ENCODE measurements at regions not wholly inside any gene's neighbourhood (a gene's known extent, or its start where the extent isn't known, plus 50 kb on each side); places are given as distances from the start of the nearest gene placed in this dataset.
A peak's percentile ranks its signal among the peaks of the same experiment; 100 is the strongest.

- TF ChIP-seq ZFP1 (CRISPR knock-in tag; IDR thresholded peaks at IDR 0.05) (no peak), ZBTB49 (CRISPR knock-in tag; IDR thresholded peaks at IDR 0.05; ENCODE audit: borderline replicate concordance) (no peak), HMG20B (CRISPR knock-in tag; IDR thresholded peaks at IDR 0.05) (no peak), TFE3 (CRISPR knock-in tag; IDR thresholded peaks at IDR 0.05) (no peak), L3MBTL2 (IDR thresholded peaks at IDR 0.05) (no peak), PHF20 (IDR thresholded peaks at IDR 0.05; ENCODE audit: partially characterized antibody) (no peak), REST (IDR thresholded peaks at IDR 0.05; ENCODE audit: borderline replicate concordance) (peak; percentile 30; the same call in 1 of the 2 replicates), REST (CRISPR knock-in tag; IDR thresholded peaks at IDR 0.05; ENCODE audit: low read depth) (no peak), ATF6 (CRISPR knock-in tag; IDR thresholded peaks at IDR 0.05) (no peak), OTX1 (CRISPR knock-in tag; IDR thresholded peaks at IDR 0.05) (no peak)
These were observed 316.6 kb downstream of the AGTPBP1 start (continued) for GRCh38 chr9:85425153-85425611.
